ENCODE measurements at regions not wholly inside any gene's neighbourhood (a gene's known extent, or its start where the extent isn't known, plus 50 kb on each side); places are given as distances from the start of the nearest gene placed in this dataset.

GRCh38 chr11:110000850-110001249 lies 92.3 kb upstream of the ZC3H12C start:
- TF ChIP-seq EZH2 (IDR thresholded peaks at IDR 0.05; ENCODE audit: low read depth) (no peak), CTCF (conservative IDR thresholded peaks at IDR 0.05) (no peak)

Data from PC-9 (cell line).